NCI-H748 treated with DMSO at 0.1 percent for 48 hours (cell line): ENCODE measurements at regions not wholly inside any gene's neighbourhood (a gene's known extent, or its start where the extent isn't known, plus 50 kb on each side); places are given as distances from the start of the nearest gene placed in this dataset.
"Not testable (repeated sequence)": the region's sequence is repeated elsewhere in the genome, so short reads cannot be mapped to it uniquely, and the experiment has no call there.

Experiments used
- DNase-seq: peaks from one replicate; lab custom pipeline; 2025; lab: John Stamatoyannopoulos, UW

GRCh38 chr13:54593504-54593903 is 1564.9 kb downstream of the OLFM4 start:
- no peak for DNase-seq

GRCh38 chr13:54597540-54598088 is 1569.0 kb downstream of the OLFM4 start:
- DNase-seq, result no peak

- DNase-seq, result no peak
These were observed 1570.8 kb downstream of the OLFM4 start for GRCh38 chr13:54599413-54599812.

- DNase-seq, result no peak
These were observed 1578.3 kb downstream of the OLFM4 start for GRCh38 chr13:54606944-54607343.

GRCh38 chr13:54607421-54607820 is 1578.8 kb downstream of the OLFM4 start:
- no peak for DNase-seq

- no peak for DNase-seq
These were observed 1582.8 kb downstream of the OLFM4 start for GRCh38 chr13:54611390-54611789.

GRCh38 chr13:54614726-54615125 is 1586.1 kb downstream of the OLFM4 start:
- peak; percentile 96 for DNase-seq

GRCh38 chr13:54626504-54626903 is 1597.9 kb downstream of the OLFM4 start:
- not testable (repeated sequence) for DNase-seq

GRCh38 chr13:54627646-54628372 is 1599.2 kb downstream of the OLFM4 start:
- DNase-seq, result no peak

GRCh38 chr13:54628383-54628782 is 1599.8 kb downstream of the OLFM4 start:
- no peak for DNase-seq

GRCh38 chr13:54633456-54633855 is 1604.8 kb downstream of the OLFM4 start:
- DNase-seq, result no peak

- no peak for DNase-seq
These were observed 1607.6 kb downstream of the OLFM4 start for GRCh38 chr13:54636231-54636630.

- DNase-seq, result no peak
These were observed 1608.8 kb downstream of the OLFM4 start for GRCh38 chr13:54637366-54637765.

GRCh38 chr13:54640719-54641118 is 1612.1 kb downstream of the OLFM4 start:
- DNase-seq, result no peak

- no peak for DNase-seq
These were observed 1615.2 kb downstream of the OLFM4 start for GRCh38 chr13:54643863-54644262.

GRCh38 chr13:54647275-54647674 is 1618.7 kb downstream of the OLFM4 start:
- DNase-seq, result no peak

GRCh38 chr13:54657588-54657987 is 1629.0 kb downstream of the OLFM4 start:
- no peak for DNase-seq

GRCh38 chr13:54658771-54659170 is 1630.2 kb downstream of the OLFM4 start:
- DNase-seq, result no peak

- no peak for DNase-seq
These were observed 1631.7 kb downstream of the OLFM4 start for GRCh38 chr13:54660277-54660676.

GRCh38 chr13:54676526-54677113 is 1648.0 kb downstream of the OLFM4 start:
- no peak for DNase-seq

GRCh38 chr13:54682184-54682583 is 1653.6 kb downstream of the OLFM4 start:
- DNase-seq, result no peak

GRCh38 chr13:54687173-54687572 is 1658.6 kb downstream of the OLFM4 start:
- no peak for DNase-seq

- no peak for DNase-seq
These were observed 1671.2 kb downstream of the OLFM4 start for GRCh38 chr13:54699831-54700230.

- DNase-seq, result no peak
These were observed 1677.1 kb downstream of the OLFM4 start for GRCh38 chr13:54705738-54706137.
